ENCODE measurements at regions not wholly inside any gene's neighbourhood (a gene's known extent, or its start where the extent isn't known, plus 50 kb on each side); places are given as distances from the start of the nearest gene placed in this dataset.

- in situ Hi-C loops (cut with MboI; ENCODE audit: low sequenced_read_pairs in 4 of 4): no loop called here
- no peaks in the 10 kb centered on the region for H3K36me3 ChIP-seq
- no peak for ATAC-seq
- H3K27ac ChIP-seq: no peak overlapping the region
- TF ChIP-seq CTCF (IDR thresholded peaks at IDR 0.05 in 4 of 5, conservative IDR thresholded peaks at IDR 0.05 in 1 of 5) (no peak), POLR2A (IDR thresholded peaks at IDR 0.05) (no peak)
- H3K9me3 ChIP-seq: no peaks in the 10 kb centered on the region
- DNase-seq: no peak
- intact Hi-C loops (cut with DNase I; ENCODE audit: low total_unique reads): no loop called here
- H3K4me1 ChIP-seq: no peaks in the 10 kb centered on the region
- no peaks in the 10 kb centered on the region for H3K27me3 ChIP-seq
- no peak overlapping the region for H3K4me3 ChIP-seq
Measured at GRCh38 chr10:36023939-36024338, 381.8 kb upstream of the FZD8 start.

- Histone ChIP-seq H3K36me3 (no peaks in the 10 kb centered on the region), H3K27me3 (no peaks in the 10 kb centered on the region), H3K4me1 (no peaks in the 10 kb centered on the region), H3K27ac (no peak overlapping the region), H3K9me3 (no peaks in the 10 kb centered on the region), H3K4me3 (no peak overlapping the region)
- intact Hi-C loops (cut with DNase I; ENCODE audit: low total_unique reads) (no loop called here), in situ Hi-C loops (cut with MboI; ENCODE audit: low sequenced_read_pairs in 4 of 4) (no loop called here)
- TF ChIP-seq CTCF (IDR thresholded peaks at IDR 0.05 in 4 of 5, conservative IDR thresholded peaks at IDR 0.05 in 1 of 5): no peak
- TF ChIP-seq POLR2A (IDR thresholded peaks at IDR 0.05): no peak
- ATAC-seq: no peak
- DNase-seq: no peak
Measured at GRCh38 chr10:36021096-36021495, 379.0 kb upstream of the FZD8 start.

DNA sequence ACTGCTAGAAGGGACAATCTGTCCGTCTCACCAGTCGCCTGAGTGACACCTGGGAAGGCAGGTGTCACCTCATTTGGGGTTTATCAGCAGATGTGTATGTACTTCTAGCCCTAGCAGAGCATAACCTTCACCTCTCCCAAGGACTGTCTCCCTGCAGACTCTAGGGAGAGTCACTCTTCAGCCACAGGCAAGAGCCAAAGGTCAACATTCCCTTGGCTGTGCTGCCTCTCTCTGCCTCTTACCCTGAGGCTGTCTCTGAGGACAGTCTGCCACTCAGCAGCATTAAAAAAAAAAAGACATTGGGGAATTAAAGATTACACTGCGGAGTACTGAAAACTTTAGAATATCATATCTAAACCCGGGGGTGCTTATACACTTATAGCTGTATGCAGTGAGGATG lies 377.7 kb upstream of the FZD8 start:
- ATAC-seq: no peak
- no peak for DNase-seq
- Histone ChIP-seq H3K4me3 (no peak overlapping the region), H3K4me1 (no peaks in the 10 kb centered on the region), H3K9me3 (no peaks in the 10 kb centered on the region), H3K27ac (no peak overlapping the region), H3K27me3 (no peaks in the 10 kb centered on the region), H3K36me3 (no peaks in the 10 kb centered on the region)
- no peak for TF ChIP-seq POLR2A (IDR thresholded peaks at IDR 0.05)
- no peak for TF ChIP-seq CTCF (IDR thresholded peaks at IDR 0.05 in 4 of 5, conservative IDR thresholded peaks at IDR 0.05 in 1 of 5)
- in situ Hi-C loops (cut with MboI; ENCODE audit: low sequenced_read_pairs in 4 of 4): no loop called here
- intact Hi-C loops (cut with DNase I; ENCODE audit: low total_unique reads): no loop called here

GRCh38 chr10:36018996-36019395 lies 376.9 kb upstream of the FZD8 start:
- no peak for DNase-seq
- H3K36me3 ChIP-seq: no peaks in the 10 kb centered on the region
- intact Hi-C loops (cut with DNase I; ENCODE audit: low total_unique reads) (no loop called here), in situ Hi-C loops (cut with MboI; ENCODE audit: low sequenced_read_pairs in 4 of 4) (no loop called here)
- H3K27me3 ChIP-seq: no peaks in the 10 kb centered on the region
- no peaks in the 10 kb centered on the region for H3K4me1 ChIP-seq
- no peak overlapping the region for H3K27ac ChIP-seq
- no peak for ATAC-seq
- H3K4me3 ChIP-seq: no peak overlapping the region
- no peak for TF ChIP-seq CTCF (IDR thresholded peaks at IDR 0.05 in 4 of 5, conservative IDR thresholded peaks at IDR 0.05 in 1 of 5)
- no peak for TF ChIP-seq POLR2A (IDR thresholded peaks at IDR 0.05)
- no peaks in the 10 kb centered on the region for H3K9me3 ChIP-seq

DNA sequence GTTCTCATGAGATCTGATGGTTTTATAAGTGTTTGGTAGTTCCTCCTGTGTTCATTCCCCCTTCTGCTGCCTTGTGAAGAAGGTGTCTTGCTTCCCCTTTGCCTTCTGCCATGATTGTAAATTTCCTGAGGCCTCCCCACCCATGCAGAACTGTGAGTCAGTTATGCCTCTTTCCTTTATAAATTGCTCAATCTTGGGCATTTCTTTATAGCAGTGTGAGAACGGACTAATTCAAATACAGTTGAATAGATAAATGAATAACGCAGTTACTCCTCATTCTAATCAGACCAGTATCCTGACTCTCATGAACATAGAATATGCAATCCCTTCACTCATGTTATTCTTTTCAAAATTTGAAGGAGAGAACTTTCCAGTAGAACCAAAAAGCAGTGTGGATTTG lies 375.0 kb upstream of the FZD8 start:
- Histone ChIP-seq H3K4me3 (no peak overlapping the region), H3K36me3 (no peaks in the 10 kb centered on the region), H3K9me3 (no peaks in the 10 kb centered on the region), H3K27ac (no peak overlapping the region), H3K27me3 (no peaks in the 10 kb centered on the region), H3K4me1 (no peaks in the 10 kb centered on the region)
- TF ChIP-seq CTCF (IDR thresholded peaks at IDR 0.05 in 4 of 5, conservative IDR thresholded peaks at IDR 0.05 in 1 of 5) (no peak), POLR2A (IDR thresholded peaks at IDR 0.05) (no peak)
- ATAC-seq: no peak
- DNase-seq: no peak
- in situ Hi-C loops (cut with MboI; ENCODE audit: low sequenced_read_pairs in 4 of 4) (no loop called here), intact Hi-C loops (cut with DNase I; ENCODE audit: low total_unique reads) (no loop called here)

Measured in gastrocnemius medialis (tissue), 4 donors.